ENCODE measurements at regions not wholly inside any gene's neighbourhood (a gene's known extent, or its start where the extent isn't known, plus 50 kb on each side); places are given as distances from the start of the nearest gene placed in this dataset.

DNA sequence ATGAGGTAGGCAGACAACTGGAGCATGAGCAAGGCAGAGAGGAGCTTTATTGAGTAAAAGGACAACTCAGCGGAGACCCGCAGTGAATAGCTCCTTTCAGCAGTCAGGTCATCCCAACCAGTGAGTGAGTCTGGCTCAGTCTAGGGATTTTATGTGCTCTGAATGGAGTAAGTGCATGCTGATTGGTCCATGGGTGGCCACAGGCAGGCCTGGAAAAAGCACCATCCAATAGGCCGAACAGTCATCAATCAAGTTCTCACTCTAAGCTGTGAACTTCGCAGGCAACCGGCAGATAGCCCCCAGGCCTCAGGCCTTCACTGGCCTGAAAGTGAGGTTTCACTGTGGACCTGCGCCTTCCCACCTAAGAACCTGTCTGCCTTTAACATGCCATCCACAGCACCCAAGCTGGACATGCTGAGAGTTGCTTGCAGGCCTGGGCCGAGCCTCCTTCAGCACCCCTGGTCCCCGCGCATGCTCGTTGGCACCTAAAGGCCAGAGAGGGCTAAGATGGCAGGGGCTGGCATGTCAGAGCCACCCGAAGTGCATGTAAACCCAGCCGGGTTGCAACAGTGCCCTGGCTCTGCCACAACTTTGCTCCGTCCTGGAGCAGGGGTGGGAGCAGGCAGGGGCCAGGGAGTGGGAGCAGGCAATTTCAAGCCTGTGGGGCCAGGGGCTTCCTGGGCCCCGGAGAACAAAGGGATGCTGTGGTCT, 698.7 kb downstream of the SLITRK1 start:
- H3K9ac ChIP-seq (ENCODE audit: low read depth, low read length) = no peak overlapping the region
- H4K5ac ChIP-seq (ENCODE audit: low read depth, low read length) = peak overlapping the region; percentile 54
- 89% methylated on average over 11 of the region's 14 CpGs; no CpG with 5 or more reads in 1 of the 2 experiments for WGBS, 2 experiments (ENCODE audit: extremely low coverage in 2 of 2, insufficient read length in 1 of 2)
- H2BK5ac ChIP-seq (ENCODE audit: low read depth, low read length, poor library complexity, severe bottlenecking) = peak overlapping the region; percentile 41
- no TSS peak for BruUV-seq (replicated peaks)
- no peaks in the 10 kb centered on the region for H3K36me3 ChIP-seq (ENCODE audit: control insufficient read depth, insufficient read depth, low read length)
- H2BK15ac ChIP-seq (ENCODE audit: low read depth, low read length) = peak overlapping the region; percentile 91; the same call in 2 of the 3 replicates
- peak overlapping the region; percentile 16 for H2AK9ac ChIP-seq (replicated peaks; ENCODE audit: low read depth, low read length, poor library complexity)
- no peak overlapping the region for H3K4me3 ChIP-seq (ENCODE audit: insufficient read depth, low read depth, low read length)
- H3K27me3 ChIP-seq (ENCODE audit: control insufficient read depth, insufficient read depth, low read length) = no peaks in the 10 kb centered on the region
- TF ChIP-seq FOS (IDR thresholded peaks at IDR 0.05; ENCODE audit: low read depth, low read length) (no peak), NFE2L2 (IDR thresholded peaks at IDR 0.05; ENCODE audit: low read depth, low read length) (no peak), POLR2A (IDR thresholded peaks at IDR 0.05; ENCODE audit: low read depth, low read length) (no peak), RFX5 (IDR thresholded peaks at IDR 0.05; ENCODE audit: low read depth, low read length) (no peak), BHLHE40 (IDR thresholded peaks at IDR 0.05; ENCODE audit: low read depth, low read length) (no peak), MAZ (IDR thresholded peaks at IDR 0.05; ENCODE audit: borderline replicate concordance, low read depth, low read length) (no peak), CHD1 (IDR thresholded peaks at IDR 0.05; ENCODE audit: low read depth, low read length) (no peak), MXI1 (IDR thresholded peaks at IDR 0.05; ENCODE audit: borderline replicate concordance, low read depth, low read length) (no peak), RCOR1 (IDR thresholded peaks at IDR 0.05; ENCODE audit: insufficient replicate concordance, low read length) (no peak), RAD21 (IDR thresholded peaks at IDR 0.05; ENCODE audit: low read length) (no peak), SMC3 (IDR thresholded peaks at IDR 0.05; ENCODE audit: low read depth, low read length) (no peak)
- TF ChIP-seq, protein P1, sequence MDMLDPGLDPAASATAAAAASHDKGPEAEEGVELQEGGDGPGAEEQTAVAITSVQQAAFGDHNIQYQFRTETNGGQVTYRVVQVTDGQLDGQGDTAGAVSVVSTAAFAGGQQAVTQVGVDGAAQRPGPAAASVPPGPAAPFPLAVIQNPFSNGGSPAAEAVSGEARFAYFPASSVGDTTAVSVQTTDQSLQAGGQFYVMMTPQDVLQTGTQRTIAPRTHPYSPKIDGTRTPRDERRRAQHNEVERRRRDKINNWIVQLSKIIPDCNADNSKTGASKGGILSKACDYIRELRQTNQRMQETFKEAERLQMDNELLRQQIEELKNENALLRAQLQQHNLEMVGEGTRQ (IDR thresholded peaks at IDR 0.05; ENCODE audit: low read depth, low read length) = no peak
- TF ChIP-seq, protein P2, sequence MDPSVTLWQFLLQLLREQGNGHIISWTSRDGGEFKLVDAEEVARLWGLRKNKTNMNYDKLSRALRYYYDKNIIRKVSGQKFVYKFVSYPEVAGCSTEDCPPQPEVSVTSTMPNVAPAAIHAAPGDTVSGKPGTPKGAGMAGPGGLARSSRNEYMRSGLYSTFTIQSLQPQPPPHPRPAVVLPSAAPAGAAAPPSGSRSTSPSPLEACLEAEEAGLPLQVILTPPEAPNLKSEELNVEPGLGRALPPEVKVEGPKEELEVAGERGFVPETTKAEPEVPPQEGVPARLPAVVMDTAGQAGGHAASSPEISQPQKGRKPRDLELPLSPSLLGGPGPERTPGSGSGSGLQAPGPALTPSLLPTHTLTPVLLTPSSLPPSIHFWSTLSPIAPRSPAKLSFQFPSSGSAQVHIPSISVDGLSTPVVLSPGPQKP (IDR thresholded peaks at IDR 0.05; ENCODE audit: borderline replicate concordance, low read depth, low read length) = no peak
- TF ChIP-seq, protein P3, sequence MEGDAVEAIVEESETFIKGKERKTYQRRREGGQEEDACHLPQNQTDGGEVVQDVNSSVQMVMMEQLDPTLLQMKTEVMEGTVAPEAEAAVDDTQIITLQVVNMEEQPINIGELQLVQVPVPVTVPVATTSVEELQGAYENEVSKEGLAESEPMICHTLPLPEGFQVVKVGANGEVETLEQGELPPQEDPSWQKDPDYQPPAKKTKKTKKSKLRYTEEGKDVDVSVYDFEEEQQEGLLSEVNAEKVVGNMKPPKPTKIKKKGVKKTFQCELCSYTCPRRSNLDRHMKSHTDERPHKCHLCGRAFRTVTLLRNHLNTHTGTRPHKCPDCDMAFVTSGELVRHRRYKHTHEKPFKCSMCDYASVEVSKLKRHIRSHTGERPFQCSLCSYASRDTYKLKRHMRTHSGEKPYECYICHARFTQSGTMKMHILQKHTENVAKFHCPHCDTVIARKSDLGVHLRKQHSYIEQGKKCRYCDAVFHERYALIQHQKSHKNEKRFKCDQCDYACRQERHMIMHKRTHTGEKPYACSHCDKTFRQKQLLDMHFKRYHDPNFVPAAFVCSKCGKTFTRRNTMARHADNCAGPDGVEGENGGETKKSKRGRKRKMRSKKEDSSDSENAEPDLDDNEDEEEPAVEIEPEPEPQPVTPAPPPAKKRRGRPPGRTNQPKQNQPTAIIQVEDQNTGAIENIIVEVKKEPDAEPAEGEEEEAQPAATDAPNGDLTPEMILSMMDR (conservative IDR thresholded peaks at IDR 0.05; ENCODE audit: low read depth, low read length) = no peak
- peak overlapping the region; percentile 72 for H4K91ac ChIP-seq (ENCODE audit: insufficient read depth, low read depth, low read length)
- ATAC-seq (ENCODE audit: low read depth) (no peak), DNase-seq (no peak)
- no peak overlapping the region for H3K4me2 ChIP-seq (ENCODE audit: low read depth, low read length)
- no peaks in the 10 kb centered on the region for H3K79me1 ChIP-seq (ENCODE audit: low read depth in 1 of 2, low read length in 2 of 2)
- intact Hi-C loops (cut with micrococcal nuclease) (no loop called here), dilution Hi-C loops (cut with HindIII; ENCODE audit: low sequenced_read_pairs, unreplicated experiment) (no loop called here), in situ Hi-C loops (cut with MboI; ENCODE audit: low sequenced_read_pairs) (no loop called here)
- 0 out of 2 replicates have a peak, but pooled peaks cover 1% of the 10 kb centered on the region for H3K4me1 ChIP-seq (ENCODE audit: control insufficient read depth, insufficient read depth, low read length)
- no peaks in the 10 kb centered on the region for H4K20me1 ChIP-seq (ENCODE audit: insufficient read depth, low read length)
- H2BK120ac ChIP-seq (ENCODE audit: low read depth, low read length) = peak overlapping the region; percentile 59
- H2AFZ ChIP-seq (replicated peaks; ENCODE audit: low read length, poor library complexity) = peak overlapping the region; percentile 28
- peak overlapping the region; percentile 61 for H2AK5ac ChIP-seq (ENCODE audit: low read depth, low read length)
- H3K9me3 ChIP-seq (ENCODE audit: control insufficient read depth, insufficient read depth, low read length) = peaks cover 8% of the 10 kb centered on the region
- H2BK20ac ChIP-seq (ENCODE audit: low read depth, low read length) = peak overlapping the region; percentile 66
- H3K18ac ChIP-seq (ENCODE audit: low read depth, low read length) = peak overlapping the region; percentile 74
- H3K27ac ChIP-seq (ENCODE audit: insufficient read depth, low read length) = 0 out of 2 replicates have a peak overlapping the region, but pooled peaks have one; percentile 19
- H3K4ac ChIP-seq (ENCODE audit: low read depth, low read length) = peak overlapping the region; percentile 76
- H3K14ac ChIP-seq (replicated peaks; ENCODE audit: low read depth, low read length) = no peak overlapping the region; the same call in 1 of the 2 replicates
- ChIA-PET CTCF (no interaction called here), POLR2A (ENCODE audit: unreplicated experiment) (no interaction called here)
- 0 out of 2 replicates have a peak overlapping the region, but pooled peaks have one; percentile 7 for H3K23ac ChIP-seq (ENCODE audit: low read depth, low read length)
- no peaks in the 10 kb centered on the region for H3K9me1 ChIP-seq (ENCODE audit: insufficient read depth, low read length)
- H3K56ac ChIP-seq (ENCODE audit: extremely low read depth, insufficient read depth, low read length) = no peak overlapping the region
- H4K8ac ChIP-seq (ENCODE audit: low read depth in 2 of 2, low read length in 2 of 2) = peak overlapping the region in 1 of 2 experiments; percentile 13; a peak in 1 of 4 replicates

All from IMR-90 (cell line).